PFSK-1 (cell line): ENCODE measurements at regions not wholly inside any gene's neighbourhood (a gene's known extent, or its start where the extent isn't known, plus 50 kb on each side); places are given as distances from the start of the nearest gene placed in this dataset.

Experiments
- POLR2AphosphoS5 ChIP-seq: IDR thresholded peaks from 2 replicates; pipeline ENCODE4 v1.6.1; 2012; ENCODE audit warnings: low read depth, mild to moderate bottlenecking, control low read depth, low read length, moderate library complexity
- REST ChIP-seq, 2 experiments: IDR thresholded peaks; 2 replicates each; pipeline versions ENCODE4 v1.6.1 to v1.8.0; 2011 to 2012; ENCODE audit warnings: low read depth in 2 of 2, low read length in 2 of 2, control low read depth in 1 of 2, inconsistent platforms in 1 of 2, mild to moderate bottlenecking in 1 of 2, moderate library complexity in 1 of 2; ENCODE audit not compliant: insufficient read depth in 1 of 2
- SIN3A ChIP-seq: IDR thresholded peaks from 2 replicates; pipeline ENCODE4 v1.6.1; 2012; ENCODE audit warnings: mild to moderate bottlenecking, low read length, moderate library complexity, borderline replicate concordance; ENCODE audit not compliant: insufficient read depth

DNA sequence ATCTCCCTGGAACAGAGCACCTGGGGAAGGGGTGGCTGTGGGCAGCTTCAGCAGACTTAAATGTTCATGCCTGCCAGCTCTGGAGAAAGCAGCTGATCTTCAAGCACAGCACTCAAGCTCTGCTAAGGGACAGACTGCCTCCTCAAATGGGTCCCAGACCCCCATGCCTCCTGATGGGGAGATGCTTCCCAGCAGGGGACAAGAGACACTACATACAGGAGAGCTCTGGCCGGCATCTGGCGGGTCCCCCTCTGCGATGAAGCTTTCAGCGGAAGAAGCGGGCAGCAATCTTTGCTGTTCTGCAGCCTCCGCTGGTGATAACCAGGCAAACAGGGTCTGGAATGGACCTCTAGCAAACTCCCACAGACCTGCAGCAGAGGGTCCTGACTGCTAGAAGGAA is 294.8 kb downstream of the RND3 start:
- TF ChIP-seq SIN3A (no peak), POLR2AphosphoS5 (no peak), REST (IDR thresholded peaks at IDR 0.05; ENCODE audit: insufficient read depth in 1 of 2, low read depth in 2 of 2, low read length in 2 of 2) (no peak)
